ENCODE measurements at regions not wholly inside any gene's neighbourhood (a gene's known extent, or its start where the extent isn't known, plus 50 kb on each side); places are given as distances from the start of the nearest gene placed in this dataset.

GRCh38 chr2:37459095-37459981 lies 114.9 kb downstream of the QPCT start:
- intact Hi-C loops (cut with DNase I), result no loop called here
- no peak for DNase-seq (ENCODE audit: low spot score)
- Histone ChIP-seq H3K4me1 (replicated peaks) (no peaks in the 10 kb centered on the region), H3K9me3 (no peaks in the 10 kb centered on the region), H3K4me3 (no peak overlapping the region), H3K27ac (no peak overlapping the region), H3K36me3 (no peaks in the 10 kb centered on the region), H3K27me3 (replicated peaks; ENCODE audit: insufficient read depth) (no peaks in the 10 kb centered on the region)
- TF ChIP-seq POLR2A (IDR thresholded peaks at IDR 0.05) (no peak), POLR2AphosphoS5 (IDR thresholded peaks at IDR 0.05) (no peak), CTCF (IDR thresholded peaks at IDR 0.05) (no peak)
- WGBS, result 79% methylated on average over 3 of the region's 3 CpGs

GRCh38 chr2:37460896-37461229 lies 116.4 kb downstream of the QPCT start:
- no peaks in the 10 kb centered on the region for H3K36me3 ChIP-seq
- no peaks in the 10 kb centered on the region for H3K27me3 ChIP-seq (replicated peaks; ENCODE audit: insufficient read depth)
- WGBS, result 91% methylated on average over 2 of the region's 2 CpGs
- H3K27ac ChIP-seq, result no peak overlapping the region
- no peaks in the 10 kb centered on the region for H3K4me1 ChIP-seq (replicated peaks)
- TF ChIP-seq CTCF (IDR thresholded peaks at IDR 0.05), result no peak
- no peak for DNase-seq (ENCODE audit: low spot score)
- no peaks in the 10 kb centered on the region for H3K9me3 ChIP-seq
- H3K4me3 ChIP-seq, result no peak overlapping the region
- intact Hi-C loops (cut with DNase I), result no loop called here

- peak; percentile 66 for DNase-seq (ENCODE audit: low spot score)
- H3K27ac ChIP-seq, result peak overlapping the region; percentile 21 to 36
- no peaks in the 10 kb centered on the region for H3K27me3 ChIP-seq (replicated peaks; ENCODE audit: insufficient read depth)
- no peak for TF ChIP-seq CTCF (IDR thresholded peaks at IDR 0.05)
- TF ChIP-seq POLR2AphosphoS5 (IDR thresholded peaks at IDR 0.05), result peak; percentile 86
- no peak for TF ChIP-seq POLR2A (IDR thresholded peaks at IDR 0.05)
- no peaks in the 10 kb centered on the region for H3K4me1 ChIP-seq (replicated peaks)
- H3K4me3 ChIP-seq, result no peak overlapping the region
- H3K36me3 ChIP-seq, result no peaks in the 10 kb centered on the region
- WGBS, result 40% methylated on average over 2 of the region's 2 CpGs
- H3K9me3 ChIP-seq, result no peaks in the 10 kb centered on the region
- intact Hi-C loops (cut with DNase I), result no loop called here
Observed at GRCh38 chr2:37464067-37464466, 119.6 kb downstream of the QPCT start.

DNA sequence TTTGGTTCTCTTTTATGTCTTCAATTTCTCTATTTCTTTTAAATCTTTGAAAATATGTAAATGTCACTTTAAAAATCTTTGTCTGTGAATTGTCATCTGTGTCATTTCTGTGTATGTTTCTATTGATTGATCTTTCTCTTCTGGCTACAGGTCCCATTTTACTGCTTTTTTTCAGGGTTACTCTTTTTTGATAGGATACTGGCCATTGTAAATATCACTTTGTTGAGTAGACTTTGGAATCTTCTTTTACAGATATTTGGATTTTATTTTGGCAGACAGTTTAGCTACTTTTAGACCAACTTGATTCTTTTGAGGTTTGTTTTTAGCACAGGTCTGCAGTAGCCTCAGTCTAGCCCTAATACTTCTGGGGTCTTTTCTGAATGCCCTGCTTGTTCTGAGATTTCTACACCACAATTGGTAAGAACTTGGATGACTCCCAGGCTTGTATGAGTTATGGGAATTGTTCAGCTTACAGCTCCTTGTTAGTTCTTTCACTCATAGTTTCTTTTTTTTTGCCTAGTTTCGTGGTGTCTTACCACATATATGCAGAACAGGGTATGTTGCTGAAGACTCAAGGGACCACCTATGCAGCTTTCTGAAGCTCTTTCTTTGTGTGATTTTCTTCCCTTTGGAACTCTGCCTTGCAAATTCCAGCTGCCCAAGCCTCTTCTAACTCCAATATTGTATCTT lies 122.2 kb downstream of the QPCT start:
- TF ChIP-seq POLR2AphosphoS5 (IDR thresholded peaks at IDR 0.05), result no peak
- TF ChIP-seq CTCF (IDR thresholded peaks at IDR 0.05), result no peak
- TF ChIP-seq POLR2A (IDR thresholded peaks at IDR 0.05), result no peak
- no peaks in the 10 kb centered on the region for H3K9me3 ChIP-seq
- no peak for DNase-seq (ENCODE audit: low spot score)
- no peaks in the 10 kb centered on the region for H3K27me3 ChIP-seq (replicated peaks; ENCODE audit: insufficient read depth)
- intact Hi-C loops (cut with DNase I), result no loop called here
- no peaks in the 10 kb centered on the region for H3K4me1 ChIP-seq (replicated peaks)
- H3K36me3 ChIP-seq, result no peaks in the 10 kb centered on the region
- H3K27ac ChIP-seq, result no peak overlapping the region
- no peak overlapping the region for H3K4me3 ChIP-seq
- 83% methylated on average over 1 of the region's 1 CpG for WGBS

DNA sequence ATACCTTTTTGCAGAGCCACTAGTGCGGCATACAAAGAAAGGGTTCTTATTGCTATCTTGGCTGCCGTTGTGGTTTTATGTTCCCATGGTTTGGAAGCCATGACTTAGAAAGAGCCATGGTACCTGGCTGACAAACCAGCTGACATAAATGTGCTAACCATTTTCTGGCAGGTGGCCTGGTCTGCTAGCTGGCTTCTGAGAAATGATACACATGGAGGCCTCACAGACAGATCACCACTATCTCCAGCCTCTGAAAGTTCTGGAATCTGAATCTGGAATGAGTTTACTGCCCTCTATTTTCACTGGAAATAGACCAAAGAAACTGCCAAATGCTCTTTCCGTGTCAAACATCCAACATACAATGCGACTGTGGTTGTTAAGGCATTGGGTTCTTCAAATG lies 123.7 kb downstream of the QPCT start:
- intact Hi-C loops (cut with DNase I), result no loop called here
- no peaks in the 10 kb centered on the region for H3K36me3 ChIP-seq
- no peaks in the 10 kb centered on the region for H3K4me1 ChIP-seq (replicated peaks)
- 77% methylated on average over 4 of the region's 4 CpGs for WGBS
- DNase-seq (ENCODE audit: low spot score), result no peak
- H3K4me3 ChIP-seq, result no peak overlapping the region
- H3K27me3 ChIP-seq (replicated peaks; ENCODE audit: insufficient read depth), result no peaks in the 10 kb centered on the region
- no peaks in the 10 kb centered on the region for H3K9me3 ChIP-seq
- TF ChIP-seq POLR2A (IDR thresholded peaks at IDR 0.05) (no peak), CTCF (IDR thresholded peaks at IDR 0.05) (no peak), POLR2AphosphoS5 (IDR thresholded peaks at IDR 0.05) (no peak)
- no peak overlapping the region for H3K27ac ChIP-seq
